Fibroblast of pulmonary artery (primary cell): ENCODE measurements at regions not wholly inside any gene's neighbourhood (a gene's known extent, or its start where the extent isn't known, plus 50 kb on each side); places are given as distances from the start of the nearest gene placed in this dataset.

Experiments
- DNase-seq: peaks from one replicate; pipeline ENCODE4 v3.0.0-alpha.2; 2010; ENCODE audit warnings: low read depth
- H3K4me3 ChIP-seq: replicated peaks from 2 replicates; pipeline ENCODE4 v1.5.1; 2011; ENCODE audit warnings: low read depth, mild to moderate bottlenecking, control low read depth, low read length, moderate library complexity
- TF ChIP-seq, protein P1 (sequence below): IDR thresholded peaks from 2 replicates; pipeline ENCODE4 v1.5.1; 2011; ENCODE audit warnings: mild to moderate bottlenecking, control low read depth, low read length, inconsistent platforms; ENCODE audit errors: missing control alignments

DNA sequence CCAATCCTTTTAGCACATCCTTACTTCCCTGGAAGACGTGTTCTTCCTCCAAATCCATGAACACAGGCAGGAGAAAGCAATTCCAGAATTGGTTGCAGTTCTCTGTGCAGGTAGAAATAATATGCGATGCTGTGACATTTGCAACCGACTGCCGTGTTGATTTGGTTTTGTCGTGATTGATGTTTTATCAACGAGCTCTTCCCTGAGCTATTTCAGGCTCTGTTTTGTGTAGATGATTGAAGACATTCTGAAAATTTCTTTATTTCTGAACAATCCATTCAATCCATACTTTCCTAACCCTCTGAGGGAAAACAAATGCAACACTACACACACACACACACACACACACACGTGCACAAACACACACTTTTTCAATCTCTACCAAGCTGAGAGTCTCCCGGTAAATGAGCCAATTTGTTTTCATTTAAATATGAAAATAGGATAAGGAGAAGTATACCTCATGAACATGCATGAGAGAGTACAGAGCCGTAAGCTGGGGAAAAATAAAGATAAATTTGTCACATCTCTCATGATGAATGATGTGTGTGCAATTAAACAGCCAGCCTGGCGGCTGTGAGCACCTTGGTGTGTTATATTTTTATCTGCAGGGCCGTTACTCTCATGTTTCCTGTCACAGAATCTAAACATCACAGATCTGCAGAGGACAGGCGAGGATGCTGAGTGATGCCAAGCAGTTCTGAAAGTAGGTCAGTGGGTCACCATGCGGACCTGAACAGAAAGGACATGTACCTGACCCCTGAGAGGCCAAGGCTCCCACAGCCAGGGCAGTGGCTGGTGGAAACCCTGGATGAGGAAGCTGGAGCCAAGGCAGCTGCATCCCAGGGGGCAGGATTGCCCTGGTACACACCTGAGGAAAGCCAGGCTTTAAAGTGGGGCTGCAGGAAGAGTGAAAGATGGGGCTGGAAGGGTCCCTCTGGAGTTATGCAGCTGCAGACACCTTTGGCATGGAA, 64.8 kb downstream of the PDCL3 start:
- H3K4me3 ChIP-seq = no peak overlapping the region
- DNase-seq = no peak
- TF ChIP-seq, protein P1, sequence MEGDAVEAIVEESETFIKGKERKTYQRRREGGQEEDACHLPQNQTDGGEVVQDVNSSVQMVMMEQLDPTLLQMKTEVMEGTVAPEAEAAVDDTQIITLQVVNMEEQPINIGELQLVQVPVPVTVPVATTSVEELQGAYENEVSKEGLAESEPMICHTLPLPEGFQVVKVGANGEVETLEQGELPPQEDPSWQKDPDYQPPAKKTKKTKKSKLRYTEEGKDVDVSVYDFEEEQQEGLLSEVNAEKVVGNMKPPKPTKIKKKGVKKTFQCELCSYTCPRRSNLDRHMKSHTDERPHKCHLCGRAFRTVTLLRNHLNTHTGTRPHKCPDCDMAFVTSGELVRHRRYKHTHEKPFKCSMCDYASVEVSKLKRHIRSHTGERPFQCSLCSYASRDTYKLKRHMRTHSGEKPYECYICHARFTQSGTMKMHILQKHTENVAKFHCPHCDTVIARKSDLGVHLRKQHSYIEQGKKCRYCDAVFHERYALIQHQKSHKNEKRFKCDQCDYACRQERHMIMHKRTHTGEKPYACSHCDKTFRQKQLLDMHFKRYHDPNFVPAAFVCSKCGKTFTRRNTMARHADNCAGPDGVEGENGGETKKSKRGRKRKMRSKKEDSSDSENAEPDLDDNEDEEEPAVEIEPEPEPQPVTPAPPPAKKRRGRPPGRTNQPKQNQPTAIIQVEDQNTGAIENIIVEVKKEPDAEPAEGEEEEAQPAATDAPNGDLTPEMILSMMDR = no peak

- TF ChIP-seq, protein P1 = no peak
- H3K4me3 ChIP-seq = no peak overlapping the region
- DNase-seq = no peak
These were observed 65.7 kb downstream of the PDCL3 start for GRCh38 chr2:100628506-100628905.

DNA sequence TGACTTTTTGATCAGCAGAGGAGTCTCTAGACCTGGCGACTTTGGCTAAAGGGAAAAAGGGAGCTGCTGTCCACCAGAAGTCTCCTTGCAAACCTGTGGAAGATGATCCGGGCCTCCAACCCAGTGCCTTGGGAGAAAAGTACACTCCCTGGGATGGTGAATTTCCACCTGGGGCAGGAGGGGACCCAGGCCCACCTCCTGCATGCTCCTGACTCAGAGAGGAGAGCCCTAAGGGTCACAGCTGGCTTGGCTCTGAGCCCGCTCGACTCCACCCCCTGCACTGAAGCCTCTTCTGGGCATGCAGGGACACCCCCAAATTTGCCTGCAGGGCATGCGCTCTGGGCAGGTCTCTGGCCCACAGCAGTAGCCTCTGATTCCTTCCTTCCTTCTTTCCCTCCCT, 66.5 kb downstream of the PDCL3 start:
- TF ChIP-seq, protein P1 = no peak
- no peak overlapping the region for H3K4me3 ChIP-seq
- no peak for DNase-seq

GRCh38 chr2:100630473-100630977, 67.7 kb downstream of the PDCL3 start:
- TF ChIP-seq, protein P1 = no peak
- DNase-seq = no peak
- H3K4me3 ChIP-seq = no peak overlapping the region

DNA sequence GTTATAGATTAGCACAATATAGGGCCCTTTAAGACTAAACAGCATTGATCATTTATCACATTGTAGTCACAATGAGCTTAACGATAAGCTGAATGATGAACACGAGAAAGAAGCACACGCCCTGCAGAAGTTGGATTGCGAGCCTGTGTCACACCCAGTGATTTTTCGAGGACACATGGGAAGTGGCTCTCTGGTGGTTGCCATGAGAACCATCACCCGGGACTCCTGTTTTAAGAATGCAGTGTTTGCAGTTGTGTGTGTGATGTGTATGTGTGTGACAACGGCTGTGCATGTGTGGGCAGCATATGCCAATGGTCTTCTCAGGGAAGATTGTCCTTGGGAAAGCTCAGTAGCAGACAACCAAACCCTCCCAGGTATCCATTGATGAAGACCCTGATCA, 69.2 kb downstream of the PDCL3 start:
- TF ChIP-seq, protein P1 = no peak
- no peak overlapping the region for H3K4me3 ChIP-seq
- no peak for DNase-seq

DNA sequence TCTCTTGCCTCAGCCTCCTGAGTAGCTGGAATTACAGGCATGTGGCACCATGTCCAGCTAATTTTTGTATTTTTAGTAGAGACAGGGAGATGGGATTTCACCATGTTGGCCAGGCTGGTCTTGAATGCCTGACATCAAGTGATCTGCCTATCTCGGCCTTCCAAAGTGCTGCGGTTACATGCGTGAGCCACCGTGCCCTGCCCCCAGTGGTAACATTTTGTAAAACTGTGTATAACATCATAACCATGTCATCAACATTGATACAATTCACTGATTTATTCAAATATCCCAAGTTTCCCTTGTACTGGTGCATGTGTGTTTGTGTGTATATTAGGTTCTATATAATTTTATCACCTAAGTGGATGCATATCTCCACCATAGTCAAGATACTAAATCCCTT, 70.0 kb downstream of the PDCL3 start:
- TF ChIP-seq, protein P1 = no peak
- H3K4me3 ChIP-seq = no peak overlapping the region
- no peak for DNase-seq
